Aorta (tissue), 5 donors: ENCODE measurements at regions not wholly inside any gene's neighbourhood (a gene's known extent, or its start where the extent isn't known, plus 50 kb on each side); places are given as distances from the start of the nearest gene placed in this dataset.
"Not testable (repeated sequence)": the region's sequence is repeated elsewhere in the genome, so short reads cannot be mapped to it uniquely, and the experiment has no call there.

Source experiments
- ATAC-seq: fragments of 200-7000 bp; cut with Tn5 transposase; one replicate; pipeline ENCODE4 v1.9.1; 2022; ENCODE audit warnings: moderate library complexity; ENCODE audit not compliant: low FRiP score
- DNase-seq, 2 donors: peaks; one replicate each; pipeline ENCODE4 v3.0.0-alpha.2; 2020
- H3K27ac ChIP-seq, 2 donors: one replicate each; pipeline ENCODE4 v1.5.1; 2013; ENCODE audit warnings: low read length in 2 of 2, mild to moderate bottlenecking in 2 of 2, moderate library complexity in 2 of 2, control low read depth in 1 of 2, inconsistent platforms in 1 of 2, low read depth in 1 of 2
- H3K27me3 ChIP-seq, 2 donors: one replicate each; pipeline ENCODE4 v1.6.1; 2013; ENCODE audit warnings: control low read depth in 1 of 2, low read length in 1 of 2, mild to moderate bottlenecking in 1 of 2, moderate library complexity in 1 of 2; ENCODE audit not compliant: insufficient read depth in 2 of 2, control insufficient read depth in 1 of 2
- H3K36me3 ChIP-seq, 2 donors: one replicate each; pipeline ENCODE4 v1.6.1; 2013; ENCODE audit warnings: control low read depth in 1 of 2, low read length in 1 of 2, mild to moderate bottlenecking in 1 of 2; ENCODE audit not compliant: insufficient read depth in 2 of 2, control insufficient read depth in 1 of 2
- H3K4me1 ChIP-seq, 2 donors: one replicate each; pipeline ENCODE4 v1.6.1; 2013; ENCODE audit warnings: low read length in 2 of 2, control low read depth in 1 of 2, mild to moderate bottlenecking in 1 of 2, moderate library complexity in 1 of 2; ENCODE audit not compliant: insufficient read depth in 2 of 2, control insufficient read depth in 1 of 2
- H3K4me3 ChIP-seq, 2 donors: one replicate each; pipeline ENCODE4 v1.5.1; 2013; ENCODE audit warnings: low read length in 2 of 2, control low read depth in 1 of 2, mild to moderate bottlenecking in 1 of 2
- H3K9me3 ChIP-seq: one replicate; pipeline ENCODE4 v1.6.1; 2013; ENCODE audit warnings: mild to moderate bottlenecking, low read length; ENCODE audit not compliant: control insufficient read depth
- WGBS, 2 donors: extraction: QIAGEN DNeasy Blood & Tissue Kit; methylation state at CpG; one replicate each; pipeline ENCODE4 v1.1.7; 2013; 5-methylcytosine and 5-hydroxymethylcytosine counted together
- intact Hi-C, 2 donors: fragments of 100-400 bp; cut with DNase I; formaldehyde crosslinking; loops; one replicate each; pipeline versions ENCODE4 v1.14.2 to v1.15.0; 2022
- donor health status: healthy with polysubstance abuse.
- donor health status: Bipolar disorder and iron deficiency.
- donor health status: DM: no; HTN: no; CAD: no.
- donor health status: DM: no; HTN: no; CAD: no.
- donor health status: DM: yes; HTN: yes; CAD: no.

- Histone ChIP-seq H3K4me1 (no peaks in the 10 kb centered on the region), H3K36me3 (no peaks in the 10 kb centered on the region), H3K27ac (no peak overlapping the region), H3K27me3 (no peaks in the 10 kb centered on the region), H3K4me3 (no peak overlapping the region), H3K9me3 (no peaks in the 10 kb centered on the region)
- DNase-seq (no peak), ATAC-seq (no peak)
- intact Hi-C loops: no loop called here
- 79 to 81% methylated on average over 5 of the region's 5 CpGs for WGBS, 2 donors
Observed at GRCh38 chr1:31485166-31485565, 72.2 kb downstream of the SERINC2 start.

GRCh38 chr1:31487143-31487542 is 74.1 kb downstream of the SERINC2 start:
- no peak overlapping the region for H3K4me3 ChIP-seq
- intact Hi-C loops: no loop called here
- no peak overlapping the region for H3K27ac ChIP-seq
- H3K36me3 ChIP-seq: no peaks in the 10 kb centered on the region
- WGBS, 2 donors: 89 to 98% methylated on average over 3 of the region's 3 CpGs
- H3K4me1 ChIP-seq: no peaks in the 10 kb centered on the region
- H3K27me3 ChIP-seq: no peaks in the 10 kb centered on the region
- ATAC-seq (no peak), DNase-seq (no peak)
- no peaks in the 10 kb centered on the region for H3K9me3 ChIP-seq

GRCh38 chr1:31487721-31488293 is 74.8 kb downstream of the SERINC2 start:
- Histone ChIP-seq H3K27me3 (no peaks in the 10 kb centered on the region), H3K4me1 (no peaks in the 10 kb centered on the region), H3K27ac (no peak overlapping the region), H3K36me3 (no peaks in the 10 kb centered on the region), H3K9me3 (no peaks in the 10 kb centered on the region), H3K4me3 (no peak overlapping the region)
- ATAC-seq (no peak), DNase-seq (no peak)
- 90% methylated on average over 5 of the region's 5 CpGs for WGBS, 2 donors
- intact Hi-C loops: no loop called here

GRCh38 chr1:31488528-31488927 is 75.5 kb downstream of the SERINC2 start:
- Histone ChIP-seq H3K4me1 (no peaks in the 10 kb centered on the region), H3K27me3 (no peaks in the 10 kb centered on the region), H3K9me3 (no peaks in the 10 kb centered on the region), H3K36me3 (no peaks in the 10 kb centered on the region), H3K4me3 (no peak overlapping the region), H3K27ac (no peak overlapping the region)
- WGBS, 2 donors: 80 to 87% methylated on average over 4 of the region's 4 CpGs
- DNase-seq (no peak), ATAC-seq (no peak)
- intact Hi-C loops: no loop called here

- H3K4me3 ChIP-seq, H3K4me1 ChIP-seq, H3K27me3 ChIP-seq, intact Hi-C loops, H3K36me3 ChIP-seq, H3K27ac ChIP-seq, DNase-seq, H3K9me3 ChIP-seq, ATAC-seq: not testable (repeated sequence)
- 70 to 76% methylated on average over 3 of the region's 3 CpGs for WGBS, 2 donors
Observed at GRCh38 chr1:31489575-31489974, 76.6 kb downstream of the SERINC2 start.

- ATAC-seq, H3K4me3 ChIP-seq, DNase-seq, intact Hi-C loops, H3K4me1 ChIP-seq, H3K9me3 ChIP-seq, H3K27me3 ChIP-seq, H3K36me3 ChIP-seq, H3K27ac ChIP-seq: not testable (repeated sequence)
- 58% methylated on average over 1 of the region's 1 CpG for WGBS, 2 donors
Observed at GRCh38 chr1:31490596-31490995, 77.6 kb downstream of the SERINC2 start.

- intact Hi-C loops, H3K36me3 ChIP-seq, H3K27me3 ChIP-seq, H3K9me3 ChIP-seq, ATAC-seq, H3K27ac ChIP-seq, DNase-seq, H3K4me1 ChIP-seq, H3K4me3 ChIP-seq: not testable (repeated sequence)
- 94 to 96% methylated on average over 5 of the region's 5 CpGs for WGBS, 2 donors
Observed at GRCh38 chr1:31495351-31495750, 81.0 kb upstream of the TINAGL1 start.

GRCh38 chr1:31495770-31496169 is 80.5 kb upstream of the TINAGL1 start:
- ATAC-seq, H3K27me3 ChIP-seq, intact Hi-C loops, H3K36me3 ChIP-seq, DNase-seq, H3K4me1 ChIP-seq, H3K9me3 ChIP-seq, H3K4me3 ChIP-seq, H3K27ac ChIP-seq: not testable (repeated sequence)
- 69 to 83% methylated on average over 2 of the region's 2 CpGs for WGBS, 2 donors

- H3K36me3 ChIP-seq: no peaks in the 10 kb centered on the region
- no peak overlapping the region for H3K4me3 ChIP-seq
- ATAC-seq: no peak
- intact Hi-C loops: no loop called here
- no peak overlapping the region for H3K27ac ChIP-seq
- no peak for DNase-seq
- H3K4me1 ChIP-seq: no peaks in the 10 kb centered on the region
- 70 to 79% methylated on average over 6 of the region's 6 CpGs for WGBS, 2 donors
- no peaks in the 10 kb centered on the region for H3K9me3 ChIP-seq
- no peaks in the 10 kb centered on the region for H3K27me3 ChIP-seq
Observed at GRCh38 chr1:31497601-31498000, 78.7 kb upstream of the TINAGL1 start.
